ENCODE measurements at regions not wholly inside any gene's neighbourhood (a gene's known extent, or its start where the extent isn't known, plus 50 kb on each side); places are given as distances from the start of the nearest gene placed in this dataset.

DNA sequence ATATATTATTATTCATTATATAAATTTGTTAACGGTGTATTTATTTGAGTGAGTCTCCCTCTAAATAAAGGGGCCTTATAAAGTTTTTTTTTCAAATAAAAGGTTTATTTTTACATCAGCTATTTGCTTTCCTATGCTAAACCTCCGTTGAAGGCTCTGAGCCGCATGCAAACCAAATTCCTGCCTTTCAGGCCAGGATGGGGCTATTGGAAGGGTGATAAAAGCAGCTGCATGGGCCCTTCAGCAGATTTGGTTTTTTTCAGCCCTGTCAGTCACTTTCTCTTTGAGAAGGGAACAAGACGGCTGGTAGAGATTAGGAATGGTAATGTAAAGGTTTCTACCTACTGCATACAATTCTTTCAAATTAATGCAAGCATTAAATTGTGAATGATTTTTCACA lies 244.2 kb downstream of the WNT5A start:
- Histone ChIP-seq H3K9me3 (no peaks in the 10 kb centered on the region), H3K27ac (no peak overlapping the region), H3K4me1 (no peaks in the 10 kb centered on the region), H3K27me3 (no peaks in the 10 kb centered on the region), H3K36me3 (no peaks in the 10 kb centered on the region), H3K4me3 (no peak overlapping the region)
- DNase-seq = no peak
- TF ChIP-seq, protein P1, sequence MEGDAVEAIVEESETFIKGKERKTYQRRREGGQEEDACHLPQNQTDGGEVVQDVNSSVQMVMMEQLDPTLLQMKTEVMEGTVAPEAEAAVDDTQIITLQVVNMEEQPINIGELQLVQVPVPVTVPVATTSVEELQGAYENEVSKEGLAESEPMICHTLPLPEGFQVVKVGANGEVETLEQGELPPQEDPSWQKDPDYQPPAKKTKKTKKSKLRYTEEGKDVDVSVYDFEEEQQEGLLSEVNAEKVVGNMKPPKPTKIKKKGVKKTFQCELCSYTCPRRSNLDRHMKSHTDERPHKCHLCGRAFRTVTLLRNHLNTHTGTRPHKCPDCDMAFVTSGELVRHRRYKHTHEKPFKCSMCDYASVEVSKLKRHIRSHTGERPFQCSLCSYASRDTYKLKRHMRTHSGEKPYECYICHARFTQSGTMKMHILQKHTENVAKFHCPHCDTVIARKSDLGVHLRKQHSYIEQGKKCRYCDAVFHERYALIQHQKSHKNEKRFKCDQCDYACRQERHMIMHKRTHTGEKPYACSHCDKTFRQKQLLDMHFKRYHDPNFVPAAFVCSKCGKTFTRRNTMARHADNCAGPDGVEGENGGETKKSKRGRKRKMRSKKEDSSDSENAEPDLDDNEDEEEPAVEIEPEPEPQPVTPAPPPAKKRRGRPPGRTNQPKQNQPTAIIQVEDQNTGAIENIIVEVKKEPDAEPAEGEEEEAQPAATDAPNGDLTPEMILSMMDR (IDR thresholded peaks at IDR 0.05) = no peak
- no peak for ATAC-seq
- intact Hi-C loops (cut with DNase I) = no loop called here

DNA sequence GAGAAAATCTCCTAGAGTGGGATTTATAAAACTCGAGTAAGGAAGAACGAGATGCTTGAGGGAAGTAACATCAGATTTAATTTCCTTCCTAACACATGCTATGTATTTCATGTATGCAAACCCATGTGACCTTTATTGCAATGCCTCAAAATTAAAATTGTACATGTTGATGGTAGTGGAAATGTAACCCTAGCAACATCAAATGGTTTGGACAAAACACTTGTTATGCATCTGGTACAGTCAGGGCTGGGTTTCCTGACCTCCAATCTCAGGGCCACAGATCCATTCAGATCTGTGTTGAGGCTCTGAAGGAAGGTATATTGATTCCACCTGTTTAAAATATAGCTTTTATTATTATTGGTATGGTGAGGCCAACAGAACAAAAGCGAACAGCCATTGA lies 246.0 kb downstream of the WNT5A start:
- no peak for ATAC-seq
- H3K4me3 ChIP-seq = no peak overlapping the region
- H3K27ac ChIP-seq = no peak overlapping the region
- TF ChIP-seq, protein P1 (IDR thresholded peaks at IDR 0.05) = no peak
- H3K27me3 ChIP-seq = no peaks in the 10 kb centered on the region
- no peak for DNase-seq
- H3K9me3 ChIP-seq = peaks cover 0 to 2% of the 10 kb centered on the region in 2 donors
- no peaks in the 10 kb centered on the region for H3K36me3 ChIP-seq
- no peaks in the 10 kb centered on the region for H3K4me1 ChIP-seq
- intact Hi-C loops (cut with DNase I) = no loop called here

DNA sequence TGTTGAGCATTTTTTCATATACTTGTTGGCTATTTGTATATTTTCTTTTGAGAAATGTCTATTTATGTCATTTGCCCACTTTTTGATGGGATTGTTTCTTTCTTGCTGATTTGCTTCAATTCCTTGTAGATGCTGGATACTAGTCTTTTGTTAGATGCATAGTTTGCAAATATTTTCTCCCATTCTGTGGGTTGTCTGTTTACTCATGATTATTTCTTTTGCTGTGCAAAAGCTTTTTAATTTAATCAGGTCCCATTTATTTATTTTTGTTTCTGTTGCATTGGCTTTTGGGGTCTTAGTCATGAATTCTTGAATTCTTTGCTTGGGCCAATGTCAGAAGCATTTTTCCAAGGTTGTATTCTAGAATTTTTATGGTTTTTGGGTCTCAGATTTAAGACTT lies 251.7 kb downstream of the WNT5A start:
- intact Hi-C loops (cut with DNase I) = no loop called here
- no peaks in the 10 kb centered on the region for H3K36me3 ChIP-seq
- H3K9me3 ChIP-seq = peaks cover 0 to 4% of the 10 kb centered on the region in 2 donors
- no peak overlapping the region for H3K4me3 ChIP-seq
- DNase-seq (no peak), ATAC-seq (no peak)
- H3K27ac ChIP-seq = no peak overlapping the region
- H3K4me1 ChIP-seq = no peaks in the 10 kb centered on the region
- TF ChIP-seq, protein P1 (IDR thresholded peaks at IDR 0.05) = no peak
- H3K27me3 ChIP-seq = no peaks in the 10 kb centered on the region

DNA sequence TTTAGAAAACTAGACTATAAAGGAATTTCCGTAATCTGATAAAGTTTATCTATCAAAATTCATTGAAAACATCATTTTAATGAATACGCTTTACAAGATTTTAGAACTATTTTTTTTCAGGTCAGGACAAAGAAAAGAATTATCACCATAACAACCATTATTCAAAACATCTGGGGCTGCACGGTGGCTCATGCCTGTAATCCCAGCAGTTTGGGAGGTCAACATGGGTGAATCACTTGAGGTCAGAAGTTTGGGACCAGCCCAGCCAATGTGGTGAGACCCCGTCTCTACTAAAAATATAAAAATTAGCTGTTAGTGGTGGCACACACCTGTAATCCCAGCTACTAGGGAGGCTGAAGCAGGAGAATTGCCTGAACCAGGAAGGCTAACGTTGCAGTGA lies 260.4 kb downstream of the WNT5A start:
- Histone ChIP-seq H3K4me1 (no peaks in the 10 kb centered on the region), H3K4me3 (no peak overlapping the region), H3K36me3 (no peaks in the 10 kb centered on the region), H3K9me3 (no peaks in the 10 kb centered on the region), H3K27me3 (no peaks in the 10 kb centered on the region), H3K27ac (no peak overlapping the region)
- intact Hi-C loops (cut with DNase I) = no loop called here
- DNase-seq = no peak
- TF ChIP-seq, protein P1 (IDR thresholded peaks at IDR 0.05) = no peak
- no peak for ATAC-seq

DNA sequence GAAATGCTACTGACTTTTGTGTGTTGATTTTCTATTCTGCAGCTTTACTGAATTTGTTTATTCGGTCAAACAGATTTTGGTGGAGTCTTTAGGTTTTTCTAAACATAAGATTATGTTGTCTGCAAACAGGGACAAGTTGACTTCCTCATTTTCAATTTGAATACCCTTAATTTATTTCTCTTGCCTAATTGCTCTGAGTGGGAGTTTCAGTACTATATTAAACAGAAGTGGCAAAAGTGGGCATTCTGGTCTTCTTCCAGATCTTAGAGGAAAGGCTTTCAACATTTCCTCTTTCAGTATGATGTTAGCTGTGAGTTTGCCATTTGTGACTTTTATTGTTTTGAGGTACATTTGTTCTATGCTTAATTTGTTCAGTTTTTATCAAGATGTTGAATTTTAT lies 268.5 kb downstream of the WNT5A start:
- intact Hi-C loops (cut with DNase I) = no loop called here

More for the DNA sequence above, 268.5 kb downstream of the WNT5A start:
- Histone ChIP-seq H3K9me3 (peaks cover 0 to 20% of the 10 kb centered on the region in 2 donors), H3K4me1 (no peaks in the 10 kb centered on the region), H3K4me3 (no peak overlapping the region), H3K27me3 (no peaks in the 10 kb centered on the region), H3K27ac (no peak overlapping the region), H3K36me3 (no peaks in the 10 kb centered on the region)
- TF ChIP-seq, protein P1 (IDR thresholded peaks at IDR 0.05) = no peak
- ATAC-seq = no peak
- no peak for DNase-seq
